HL-60 (cell line): ENCODE measurements at regions not wholly inside any gene's neighbourhood (a gene's known extent, or its start where the extent isn't known, plus 50 kb on each side); places are given as distances from the start of the nearest gene placed in this dataset.

Source experiments
- DNase-seq, 2 experiments: peaks; one replicate each; pipeline ENCODE4 v3.0.0-alpha.2; 2010 to 2020; ENCODE audit warnings: low read depth in 1 of 2, low spot score in 1 of 2
- H3K27ac ChIP-seq: fragments of 250-450 bp; sonication (Bioruptor Pico); replicated peaks from 2 replicates; pipeline ENCODE4 v1.5.1; 2020; ENCODE audit warnings: mild to moderate bottlenecking, moderate library complexity
- H3K27me3 ChIP-seq: fragments of 250-450 bp; sonication (Bioruptor Pico); 2 replicates; pipeline ENCODE4 v1.5.1; 2021; ENCODE audit warnings: mild to moderate bottlenecking, moderate library complexity; ENCODE audit not compliant: insufficient read depth, poor library complexity, severe bottlenecking
- H3K4me3 ChIP-seq: replicated peaks from 2 replicates; pipeline ENCODE4 v1.5.1; 2011; ENCODE audit warnings: mild to moderate bottlenecking, control low read depth, low read length; ENCODE audit not compliant: insufficient read depth
- CTCF ChIP-seq: IDR thresholded peaks from one replicate; pipeline ENCODE4 v1.5.1; 2011; ENCODE audit warnings: low read length, control low read depth, inconsistent platforms; ENCODE audit not compliant: insufficient read depth
- GABPA ChIP-seq: IDR thresholded peaks from 2 replicates; pipeline ENCODE4 v1.6.1; 2012; ENCODE audit warnings: low read depth
- POLR2AphosphoS5 ChIP-seq: IDR thresholded peaks from 2 replicates; pipeline ENCODE4 v1.6.1; 2012; ENCODE audit warnings: low read depth
- REST ChIP-seq: IDR thresholded peaks from 2 replicates; pipeline ENCODE4 v1.6.1; 2012; ENCODE audit warnings: low read depth; ENCODE audit not compliant: insufficient replicate concordance
- SPI1 ChIP-seq: IDR thresholded peaks from 2 replicates; pipeline ENCODE4 v1.6.1; 2012; ENCODE audit warnings: low read depth, mild to moderate bottlenecking, borderline replicate concordance

GRCh38 chr7:112579388-112579787 lies 98.6 kb downstream of the LSMEM1 start:
- peaks cover 2% of the 10 kb centered on the region for H3K27me3 ChIP-seq
- DNase-seq = no peak
- H3K27ac ChIP-seq = no peak overlapping the region
- TF ChIP-seq POLR2AphosphoS5 (no peak), CTCF (no peak), SPI1 (no peak), REST (no peak), GABPA (no peak)
- no peak overlapping the region for H3K4me3 ChIP-seq

GRCh38 chr7:112580717-112581435 lies 100.1 kb downstream of the LSMEM1 start:
- Histone ChIP-seq H3K27ac (no peak overlapping the region), H3K4me3 (no peak overlapping the region), H3K27me3 (peaks cover 7% of the 10 kb centered on the region)
- TF ChIP-seq CTCF (no peak), POLR2AphosphoS5 (no peak), SPI1 (no peak), GABPA (no peak)
- DNase-seq = no peak

- TF ChIP-seq CTCF (no peak), REST (no peak), GABPA (no peak), POLR2AphosphoS5 (no peak), SPI1 (no peak)
- Histone ChIP-seq H3K27ac (no peak overlapping the region), H3K4me3 (no peak overlapping the region), H3K27me3 (peaks cover 7% of the 10 kb centered on the region)
- DNase-seq = no peak
These were observed 100.7 kb downstream of the LSMEM1 start for GRCh38 chr7:112581529-112581928.

- DNase-seq = no peak
- H3K4me3 ChIP-seq = no peak overlapping the region
- TF ChIP-seq SPI1 = no peak
- TF ChIP-seq GABPA = no peak
- TF ChIP-seq REST = no peak
- no peak for TF ChIP-seq POLR2AphosphoS5
- no peak for TF ChIP-seq CTCF
- H3K27me3 ChIP-seq = peaks cover 7% of the 10 kb centered on the region
- no peak overlapping the region for H3K27ac ChIP-seq
These were observed 103.5 kb downstream of the LSMEM1 start for GRCh38 chr7:112584290-112584689.
